Naive thymus-derived CD8-positive, alpha-beta T cell (primary cell): ENCODE measurements at regions not wholly inside any gene's neighbourhood (a gene's known extent, or its start where the extent isn't known, plus 50 kb on each side); places are given as distances from the start of the nearest gene placed in this dataset.

ENCODE experiments used
- ATAC-seq, 2 donors: fragments of 150-1000 bp; cut with Tn5 transposase in 1 of 2; sonication (Bioruptor Pico), chemical (Tn5 transposase) in 1 of 2; 1 replicate in 1 of 2; 2 replicates in 1 of 2; pipeline ENCODE4 v1.10.0; 2021; ENCODE audit warnings: mild to moderate bottlenecking in 2 of 2, moderate library complexity in 2 of 2
- POLR2A ChIA-PET: fragments of 350-600 bp; sonication (Branson Sonifier 250); formaldehyde crosslinking; loops from one replicate; lab custom pipeline; 2021; ENCODE audit warnings: antibody characterized with exemption; lab: Charles Lee
- DNase-seq, 10 donors: peaks; one replicate each; pipeline versions ENCODE4 v3.0.0 to v3.0.0-alpha.2; 2020 to 2022
- H3K27ac Mint-ChIP-seq, 10 donors: one replicate each; pipeline ENCODE4 v1.8.0; 2020 to 2022; ENCODE audit warnings: mild to moderate bottlenecking in 10 of 10, mixed read lengths in 10 of 10, moderate library complexity in 4 of 10, inconsistent platforms in 1 of 10
- H3K27me3 Mint-ChIP-seq, 5 donors: one replicate each; pipeline ENCODE4 v1.8.0; 2021 to 2022; ENCODE audit warnings: mixed read lengths in 5 of 5
- H3K36me3 Mint-ChIP-seq, 3 donors: one replicate each; pipeline ENCODE4 v1.8.0; 2020 to 2022; ENCODE audit warnings: mixed read lengths in 3 of 3, mild to moderate bottlenecking in 2 of 3, inconsistent platforms in 1 of 3
- H3K4me1 Mint-ChIP-seq, 4 donors: one replicate each; pipeline ENCODE4 v1.8.0; 2021 to 2022; ENCODE audit warnings: mixed read lengths in 4 of 4
- H3K4me3 Mint-ChIP-seq, 10 donors: one replicate each; pipeline ENCODE4 v1.8.0; 2020 to 2022; ENCODE audit warnings: mild to moderate bottlenecking in 10 of 10, mixed read lengths in 10 of 10, moderate library complexity in 6 of 10, inconsistent platforms in 1 of 10
- H3K9me3 Mint-ChIP-seq, 9 donors: one replicate each; pipeline ENCODE4 v1.8.0; 2020 to 2022; ENCODE audit warnings: mixed read lengths in 9 of 9, mild to moderate bottlenecking in 3 of 9, inconsistent platforms in 1 of 9, moderate library complexity in 1 of 9

GRCh38 chr9:73515216-73515615 is 363.6 kb downstream of the ANXA1 start:
- no peak overlapping the region for H3K27ac Mint-ChIP-seq
- H3K4me1 Mint-ChIP-seq, result no peaks in the 10 kb centered on the region
- no peaks in the 10 kb centered on the region for H3K36me3 Mint-ChIP-seq
- ATAC-seq, result no peak
- POLR2A ChIA-PET, result no interaction called here
- peaks cover 0 to 13% (median 0%) of the 10 kb centered on the region in 9 donors for H3K9me3 Mint-ChIP-seq
- DNase-seq, result no peak
- H3K27me3 Mint-ChIP-seq, result no peaks in the 10 kb centered on the region
- H3K4me3 Mint-ChIP-seq, result no peak overlapping the region

GRCh38 chr9:73523391-73523790 is 371.7 kb downstream of the ANXA1 start:
- H3K4me1 Mint-ChIP-seq, result no peaks in the 10 kb centered on the region
- POLR2A ChIA-PET, result no interaction called here
- H3K4me3 Mint-ChIP-seq, result no peak overlapping the region
- no peaks in the 10 kb centered on the region for H3K27me3 Mint-ChIP-seq
- DNase-seq (no peak), ATAC-seq (no peak)
- H3K27ac Mint-ChIP-seq, result no peak overlapping the region
- H3K9me3 Mint-ChIP-seq, result peaks cover 0 to 3% (median 0%) of the 10 kb centered on the region in 9 donors
- no peaks in the 10 kb centered on the region for H3K36me3 Mint-ChIP-seq

GRCh38 chr9:73525350-73525749 is 373.7 kb downstream of the ANXA1 start:
- no peaks in the 10 kb centered on the region for H3K4me1 Mint-ChIP-seq
- H3K27me3 Mint-ChIP-seq, result no peaks in the 10 kb centered on the region
- POLR2A ChIA-PET, result no interaction called here
- ATAC-seq (no peak), DNase-seq (no peak)
- H3K9me3 Mint-ChIP-seq, result peaks cover 0 to 3% (median 0%) of the 10 kb centered on the region in 9 donors
- no peak overlapping the region for H3K27ac Mint-ChIP-seq
- no peaks in the 10 kb centered on the region for H3K36me3 Mint-ChIP-seq
- no peak overlapping the region for H3K4me3 Mint-ChIP-seq

- no peak for ATAC-seq
- H3K4me1 Mint-ChIP-seq, result no peaks in the 10 kb centered on the region
- no peaks in the 10 kb centered on the region for H3K36me3 Mint-ChIP-seq
- H3K27me3 Mint-ChIP-seq, result no peaks in the 10 kb centered on the region
- peaks cover 0 to 3% (median 0%) of the 10 kb centered on the region in 9 donors for H3K9me3 Mint-ChIP-seq
- DNase-seq, result no peak
- H3K27ac Mint-ChIP-seq, result no peak overlapping the region
- no peak overlapping the region for H3K4me3 Mint-ChIP-seq
- POLR2A ChIA-PET, result no interaction called here
These were observed 375.9 kb downstream of the ANXA1 start for GRCh38 chr9:73527521-73527920.

GRCh38 chr9:73528926-73529325 is 377.3 kb downstream of the ANXA1 start:
- POLR2A ChIA-PET, result no interaction called here
- Mint-ChIP-seq H3K9me3 (peaks cover 0 to 9% (median 0%) of the 10 kb centered on the region in 9 donors), H3K27ac (no peak overlapping the region), H3K27me3 (no peaks in the 10 kb centered on the region), H3K4me1 (no peaks in the 10 kb centered on the region), H3K4me3 (no peak overlapping the region), H3K36me3 (no peaks in the 10 kb centered on the region)
- DNase-seq (no peak), ATAC-seq (no peak)

- no peaks in the 10 kb centered on the region for H3K36me3 Mint-ChIP-seq
- ATAC-seq, result no peak
- no peak overlapping the region for H3K4me3 Mint-ChIP-seq
- POLR2A ChIA-PET, result no interaction called here
- no peaks in the 10 kb centered on the region for H3K4me1 Mint-ChIP-seq
- H3K27me3 Mint-ChIP-seq, result no peaks in the 10 kb centered on the region
- DNase-seq, result no peak
- no peak overlapping the region for H3K27ac Mint-ChIP-seq
- H3K9me3 Mint-ChIP-seq, result peaks cover 0 to 14% (median 0%) of the 10 kb centered on the region in 9 donors
These were observed 378.0 kb downstream of the ANXA1 start for GRCh38 chr9:73529666-73530065.

GRCh38 chr9:73531051-73531532 is 379.4 kb downstream of the ANXA1 start:
- H3K4me3 Mint-ChIP-seq, result no peak overlapping the region

GRCh38 chr9:73531658-73532057 is 380.0 kb downstream of the ANXA1 start:
- POLR2A ChIA-PET, result no interaction called here
- no peaks in the 10 kb centered on the region for H3K27me3 Mint-ChIP-seq
- H3K4me3 Mint-ChIP-seq, result no peak overlapping the region
- no peak for ATAC-seq
- no peaks in the 10 kb centered on the region for H3K36me3 Mint-ChIP-seq
- no peak for DNase-seq
- peaks cover 0 to 14% (median 0%) of the 10 kb centered on the region in 9 donors for H3K9me3 Mint-ChIP-seq
- no peaks in the 10 kb centered on the region for H3K4me1 Mint-ChIP-seq
- no peak overlapping the region for H3K27ac Mint-ChIP-seq

More at GRCh38 chr9:73531051-73531532, 379.4 kb downstream of the ANXA1 start:
- Mint-ChIP-seq H3K36me3 (no peaks in the 10 kb centered on the region), H3K27me3 (no peaks in the 10 kb centered on the region), H3K9me3 (peaks cover 0 to 14% (median 0%) of the 10 kb centered on the region in 9 donors), H3K27ac (no peak overlapping the region), H3K4me1 (no peaks in the 10 kb centered on the region)
- DNase-seq, result no peak
- ATAC-seq, result no peak
- POLR2A ChIA-PET, result no interaction called here

- no peak overlapping the region for H3K4me3 Mint-ChIP-seq
- DNase-seq, result no peak
- H3K4me1 Mint-ChIP-seq, result no peaks in the 10 kb centered on the region
- H3K27ac Mint-ChIP-seq, result no peak overlapping the region
- no peak for ATAC-seq
- no peaks in the 10 kb centered on the region for H3K36me3 Mint-ChIP-seq
- H3K27me3 Mint-ChIP-seq, result no peaks in the 10 kb centered on the region
- POLR2A ChIA-PET, result no interaction called here
- peaks cover 0 to 14% (median 0%) of the 10 kb centered on the region in 9 donors for H3K9me3 Mint-ChIP-seq
These were observed 381.3 kb downstream of the ANXA1 start for GRCh38 chr9:73532985-73533384.

GRCh38 chr9:73536403-73536802 is 384.7 kb downstream of the ANXA1 start:
- POLR2A ChIA-PET, result no interaction called here
- peaks cover 0 to 14% (median 2%) of the 10 kb centered on the region in 9 donors for H3K9me3 Mint-ChIP-seq
- H3K27ac Mint-ChIP-seq, result no peak overlapping the region
- DNase-seq, result no peak
- no peaks in the 10 kb centered on the region for H3K36me3 Mint-ChIP-seq
- H3K4me3 Mint-ChIP-seq, result no peak overlapping the region
- H3K4me1 Mint-ChIP-seq, result no peaks in the 10 kb centered on the region
- no peak for ATAC-seq
- H3K27me3 Mint-ChIP-seq, result no peaks in the 10 kb centered on the region

GRCh38 chr9:73537561-73537960 is 385.9 kb downstream of the ANXA1 start:
- no peak for DNase-seq
- Mint-ChIP-seq H3K9me3 (peaks cover 0 to 14% (median 2%) of the 10 kb centered on the region in 9 donors), H3K4me3 (no peak overlapping the region), H3K36me3 (no peaks in the 10 kb centered on the region), H3K4me1 (no peaks in the 10 kb centered on the region), H3K27me3 (no peaks in the 10 kb centered on the region), H3K27ac (no peak overlapping the region)
- no peak for ATAC-seq
- POLR2A ChIA-PET, result no interaction called here

GRCh38 chr9:73539881-73540390 is 388.3 kb downstream of the ANXA1 start:
- Mint-ChIP-seq H3K27me3 (no peaks in the 10 kb centered on the region), H3K4me3 (no peak overlapping the region), H3K9me3 (peaks cover 0 to 4% (median 0%) of the 10 kb centered on the region in 9 donors), H3K36me3 (no peaks in the 10 kb centered on the region), H3K4me1 (no peaks in the 10 kb centered on the region), H3K27ac (no peak overlapping the region)
- ATAC-seq (no peak), DNase-seq (no peak)
- POLR2A ChIA-PET, result no interaction called here

- H3K4me1 Mint-ChIP-seq, result no peaks in the 10 kb centered on the region
- H3K27me3 Mint-ChIP-seq, result no peaks in the 10 kb centered on the region
- no peak overlapping the region for H3K4me3 Mint-ChIP-seq
- peaks cover 0 to 3% (median 0%) of the 10 kb centered on the region in 9 donors for H3K9me3 Mint-ChIP-seq
- H3K36me3 Mint-ChIP-seq, result no peaks in the 10 kb centered on the region
- no peak overlapping the region for H3K27ac Mint-ChIP-seq
- ATAC-seq (no peak), DNase-seq (no peak)
- POLR2A ChIA-PET, result no interaction called here
These were observed 390.3 kb downstream of the ANXA1 start for GRCh38 chr9:73541923-73542322.

- Mint-ChIP-seq H3K4me1 (no peaks in the 10 kb centered on the region), H3K27ac (no peak overlapping the region), H3K9me3 (peaks cover 0 to 9% (median 1%) of the 10 kb centered on the region in 9 donors), H3K4me3 (no peak overlapping the region), H3K27me3 (no peaks in the 10 kb centered on the region), H3K36me3 (no peaks in the 10 kb centered on the region)
- ATAC-seq (no peak), DNase-seq (no peak)
- POLR2A ChIA-PET, result no interaction called here
These were observed 392.1 kb downstream of the ANXA1 start for GRCh38 chr9:73543727-73544126.
